ENCODE measurements at regions not wholly inside any gene's neighbourhood (a gene's known extent, or its start where the extent isn't known, plus 50 kb on each side); places are given as distances from the start of the nearest gene placed in this dataset.

GRCh38 chr2:195108182-195108581 is 548.8 kb upstream of the SLC39A10 start:
- TF ChIP-seq REST (tag by site-specific recombination; IDR thresholded peaks at IDR 0.05) (no peak), ZNF223 (tag by site-specific recombination; IDR thresholded peaks at IDR 0.05) (no peak), ZNF423 (tag by site-specific recombination; IDR thresholded peaks at IDR 0.05) (no peak)
